Stimulated activated naive CD4-positive, alpha-beta T cell treated with Interleukin-2 at 50 U/mL for 16 hours (primary cell): ENCODE measurements at regions not wholly inside any gene's neighbourhood (a gene's known extent, or its start where the extent isn't known, plus 50 kb on each side); places are given as distances from the start of the nearest gene placed in this dataset.
"Not testable (repeated sequence)": the region's sequence is repeated elsewhere in the genome, so short reads cannot be mapped to it uniquely, and the experiment has no call there.

Source experiments
- DNase-seq: peaks from one replicate; lab custom pipeline; 2025; lab: John Stamatoyannopoulos, UW

- DNase-seq: no peak
Observed at GRCh38 chr5:167412556-167412955, 878.9 kb upstream of the WWC1 start.

GRCh38 chr5:167413506-167413905 is 877.9 kb upstream of the WWC1 start:
- no peak for DNase-seq

- DNase-seq: no peak
Observed at GRCh38 chr5:167414611-167415010, 876.8 kb upstream of the WWC1 start.

- no peak for DNase-seq
Observed at GRCh38 chr5:167415779-167416746, 875.4 kb upstream of the WWC1 start.

GRCh38 chr5:167417662-167418061 is 873.8 kb upstream of the WWC1 start:
- DNase-seq: no peak

- DNase-seq: no peak
Observed at GRCh38 chr5:167425161-167425560, 866.3 kb upstream of the WWC1 start.

GRCh38 chr5:167426501-167426900 is 864.9 kb upstream of the WWC1 start:
- DNase-seq: no peak

GRCh38 chr5:167427641-167428040 is 863.8 kb upstream of the WWC1 start:
- not testable (repeated sequence) for DNase-seq

- DNase-seq: no peak
Observed at GRCh38 chr5:167440846-167441245, 850.6 kb upstream of the WWC1 start.

GRCh38 chr5:167442922-167443321 is 848.5 kb upstream of the WWC1 start:
- no peak for DNase-seq

GRCh38 chr5:167447466-167448375 is 843.7 kb upstream of the WWC1 start:
- DNase-seq: no peak

- no peak for DNase-seq
Observed at GRCh38 chr5:167448376-167448775, 843.1 kb upstream of the WWC1 start.

- DNase-seq: no peak
Observed at GRCh38 chr5:167451076-167451475, 840.4 kb upstream of the WWC1 start.

GRCh38 chr5:167452136-167452535 is 839.3 kb upstream of the WWC1 start:
- no peak for DNase-seq

GRCh38 chr5:167453246-167454030 is 838.0 kb upstream of the WWC1 start:
- DNase-seq: no peak

- no peak for DNase-seq
Observed at GRCh38 chr5:167458412-167458811, 833.0 kb upstream of the WWC1 start.

GRCh38 chr5:167460449-167461020 is 830.9 kb upstream of the WWC1 start:
- DNase-seq: no peak

- no peak for DNase-seq
Observed at GRCh38 chr5:167463939-167464338, 827.5 kb upstream of the WWC1 start.

GRCh38 chr5:167466992-167467391 is 824.5 kb upstream of the WWC1 start:
- no peak for DNase-seq

- no peak for DNase-seq
Observed at GRCh38 chr5:167472566-167473108, 818.8 kb upstream of the WWC1 start.

GRCh38 chr5:167478188-167478587 is 813.3 kb upstream of the WWC1 start:
- DNase-seq: no peak
